GM18517 (cell line): ENCODE measurements at regions not wholly inside any gene's neighbourhood (a gene's known extent, or its start where the extent isn't known, plus 50 kb on each side); places are given as distances from the start of the nearest gene placed in this dataset.
"Not testable (repeated sequence)": the region's sequence is repeated elsewhere in the genome, so short reads cannot be mapped to it uniquely, and the experiment has no call there.

ENCODE experiments used
- ATAC-seq: cut with Tn5 transposase; IDR thresholded peaks from one replicate; pipeline ENCODE4 v1.9.1; 2021; ENCODE audit warnings: mild to moderate bottlenecking, moderate library complexity; ENCODE audit not compliant: unreplicated experiment

DNA sequence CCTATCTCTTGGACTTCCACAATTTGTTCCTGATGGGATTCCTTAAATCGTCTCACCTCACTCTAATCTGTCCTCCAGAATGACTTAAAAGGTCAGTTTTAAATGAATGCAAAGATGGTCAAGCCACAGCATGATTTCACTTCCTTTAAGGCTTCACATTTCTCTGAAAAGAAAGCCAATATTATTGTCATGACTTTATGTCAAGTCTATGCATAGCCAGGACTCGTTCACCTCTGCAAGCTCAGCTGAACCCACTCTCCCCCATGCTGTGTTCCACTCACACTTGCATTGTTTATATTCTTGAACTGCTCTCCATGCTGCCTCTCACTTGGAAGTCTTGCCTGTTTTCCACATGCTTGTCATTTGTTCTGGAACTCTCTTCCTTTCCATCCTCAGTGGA lies 298.4 kb upstream of the MMADHC start:
- no peak for ATAC-seq

DNA sequence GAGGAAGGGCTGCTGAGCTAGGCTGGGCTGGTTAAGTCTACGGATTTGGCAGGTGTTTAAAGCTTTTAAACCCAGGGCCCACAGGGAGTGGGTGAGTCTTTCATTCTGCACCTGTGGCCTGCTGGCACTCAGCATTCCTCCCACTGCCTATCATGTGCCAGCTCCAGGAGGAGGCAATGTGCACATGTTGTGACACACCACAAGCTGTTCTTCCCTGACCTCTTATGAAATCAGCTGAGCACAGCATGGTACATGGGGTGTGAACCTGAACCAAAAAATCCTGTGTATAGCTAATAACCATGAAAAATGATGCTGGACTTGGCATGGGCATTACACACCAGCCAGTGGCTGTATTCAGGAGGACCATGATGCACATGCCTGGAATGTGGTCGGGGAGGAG lies 297.9 kb upstream of the MMADHC start:
- ATAC-seq = no peak

DNA sequence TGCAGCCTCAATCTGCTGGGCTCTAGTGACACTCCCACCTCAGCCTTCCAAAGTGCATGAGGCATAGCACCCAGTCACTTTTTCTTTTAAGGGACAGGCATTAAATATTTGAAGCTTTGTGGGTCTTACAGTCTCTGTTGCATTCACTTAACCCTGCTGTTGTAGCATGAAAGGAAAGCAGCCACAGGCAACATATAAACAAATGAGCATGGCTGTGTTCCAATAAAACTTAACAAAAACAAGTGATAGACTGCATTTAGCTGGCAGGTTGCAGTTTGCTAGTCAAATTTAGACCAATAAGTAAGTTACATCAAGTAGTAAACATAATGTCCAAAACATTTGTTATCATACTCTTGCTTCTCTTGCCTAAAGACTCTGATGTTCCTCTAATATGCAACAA lies 297.3 kb upstream of the MMADHC start:
- no peak for ATAC-seq

DNA sequence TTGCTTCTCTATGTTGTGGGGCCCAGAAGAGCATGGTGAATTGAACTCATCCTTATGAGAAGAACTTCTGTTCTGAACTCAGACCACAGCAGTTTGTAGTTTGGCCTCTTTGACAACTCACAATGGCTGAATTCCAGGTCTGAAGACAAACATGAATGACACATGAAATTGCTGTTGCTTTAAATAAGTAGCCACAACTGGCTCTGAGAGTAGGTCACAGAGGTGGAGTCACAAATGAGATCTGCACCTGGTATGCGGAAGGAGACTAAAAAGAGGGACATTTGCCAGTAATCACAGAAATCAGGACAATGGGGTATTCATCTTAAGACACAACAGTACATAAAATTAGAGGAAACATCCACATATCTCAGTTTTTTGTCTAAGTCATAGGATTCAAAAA lies 290.3 kb upstream of the MMADHC start:
- no peak for ATAC-seq

DNA sequence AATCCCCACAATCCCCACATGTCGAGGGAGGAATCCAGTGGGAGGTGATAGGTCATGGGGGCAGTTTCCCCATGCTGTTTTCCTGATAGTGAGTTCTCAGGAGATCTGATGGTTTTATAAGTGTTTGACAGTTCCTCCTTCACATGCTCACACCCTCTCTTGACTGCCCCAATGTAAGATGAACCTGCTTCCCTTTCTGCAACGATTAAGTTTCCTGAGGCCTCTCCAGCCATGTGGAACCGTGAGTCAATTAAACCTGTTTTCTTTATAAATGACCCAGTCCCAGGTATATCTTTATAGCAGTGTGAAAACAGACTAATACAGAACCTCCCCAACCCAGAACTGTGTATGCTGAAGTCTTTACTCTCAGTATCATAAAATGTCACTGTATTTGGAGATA lies 289.5 kb upstream of the MMADHC start:
- no peak for ATAC-seq

DNA sequence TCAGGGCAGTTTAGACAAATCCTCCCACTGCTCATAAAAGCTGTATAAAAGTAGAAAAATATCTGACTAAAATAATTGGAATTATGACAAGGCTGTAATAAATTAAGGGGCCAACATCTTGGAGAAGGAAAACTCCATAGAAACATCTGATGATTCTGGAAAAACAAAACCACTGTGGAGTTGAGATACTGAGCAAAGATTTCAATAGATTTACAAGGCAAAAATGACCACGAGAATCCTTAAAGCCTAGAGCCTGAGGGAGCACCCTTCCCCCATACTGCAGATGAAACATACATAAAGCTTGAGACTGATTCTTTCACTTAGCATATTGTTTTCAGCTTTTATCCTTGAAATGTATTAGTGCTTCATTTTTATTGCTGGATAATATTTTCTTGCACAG lies 286.4 kb upstream of the MMADHC start:
- ATAC-seq = no peak

DNA sequence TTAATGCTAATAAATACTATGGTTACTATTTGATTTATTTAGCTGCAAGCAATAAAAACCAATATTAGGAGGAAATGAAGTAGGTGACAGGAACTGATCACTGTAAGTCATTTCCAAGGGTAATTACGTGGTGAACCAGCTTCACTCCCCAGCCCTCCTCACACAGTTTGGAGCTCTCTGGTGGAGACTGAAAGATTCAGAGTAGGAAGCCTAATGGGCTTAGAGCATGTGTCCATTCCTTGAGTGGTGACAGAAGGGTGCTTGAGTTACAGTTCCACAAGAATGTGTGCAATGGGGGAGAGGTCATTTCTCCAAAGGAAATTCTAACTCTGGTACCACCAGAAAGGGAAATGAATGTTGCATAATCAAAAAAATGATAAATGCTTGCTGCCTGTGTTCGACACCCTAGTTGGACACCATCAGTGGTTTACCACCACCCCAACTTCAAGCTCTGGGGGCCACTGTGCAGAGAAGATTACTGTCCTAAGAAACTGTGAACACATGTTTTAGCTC lies 285.1 kb upstream of the MMADHC start:
- ATAC-seq = no peak

DNA sequence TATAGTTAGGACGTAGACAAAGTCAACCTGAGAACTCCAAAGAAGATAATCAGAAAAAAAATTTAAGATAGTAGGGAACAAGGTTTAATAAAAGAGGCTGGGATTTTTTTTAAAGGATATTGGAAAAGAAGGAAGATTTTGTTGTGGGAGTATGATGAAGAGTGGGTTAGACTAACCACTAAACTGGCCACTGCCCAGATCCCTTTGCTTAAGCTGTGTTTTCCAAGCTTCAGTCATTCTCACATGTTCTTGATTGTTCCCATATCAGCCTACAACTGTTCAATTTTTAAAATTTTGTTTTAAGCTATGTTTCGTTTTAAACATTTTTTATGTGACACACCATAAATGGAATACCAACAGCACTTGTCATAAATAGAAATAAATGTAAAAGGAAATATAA lies 284.5 kb upstream of the MMADHC start:
- no peak for ATAC-seq

DNA sequence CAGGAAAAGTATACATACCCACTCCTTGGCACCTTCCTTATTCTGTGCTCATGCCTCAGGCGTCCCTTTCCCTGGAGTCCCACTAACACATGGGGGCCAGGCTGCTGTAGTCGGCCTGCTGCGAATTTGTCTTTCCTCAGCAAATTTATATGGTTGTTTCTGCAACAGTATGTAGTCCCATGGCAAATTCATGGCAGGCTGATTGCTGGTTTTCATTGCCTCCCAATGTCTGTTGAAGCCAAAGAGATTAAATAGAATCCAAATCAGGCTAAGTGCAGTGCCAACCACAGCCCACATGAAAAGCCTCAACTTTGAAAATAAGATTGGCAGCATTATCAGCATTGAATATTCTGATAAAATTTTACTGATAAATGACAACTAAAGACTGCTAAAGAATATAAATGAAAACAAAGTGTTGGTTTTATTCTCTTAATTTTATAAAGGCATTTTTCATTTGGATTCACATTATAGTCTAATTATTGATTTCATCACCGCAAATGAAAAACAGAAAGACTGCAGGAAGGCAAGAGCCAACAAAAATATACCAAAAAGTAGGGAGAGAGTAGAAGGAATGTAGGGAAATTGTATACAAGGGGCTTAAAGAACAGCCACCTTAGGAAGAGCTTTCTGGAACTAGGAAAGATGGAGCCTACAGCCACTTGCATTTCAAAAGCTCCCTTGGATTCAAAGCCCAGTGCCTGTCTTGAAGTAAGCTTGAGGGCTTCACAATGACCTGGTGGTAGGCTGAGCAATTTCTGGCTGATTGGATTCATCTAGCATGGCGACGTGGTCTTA lies 283.7 kb upstream of the MMADHC start:
- no peak for ATAC-seq

DNA sequence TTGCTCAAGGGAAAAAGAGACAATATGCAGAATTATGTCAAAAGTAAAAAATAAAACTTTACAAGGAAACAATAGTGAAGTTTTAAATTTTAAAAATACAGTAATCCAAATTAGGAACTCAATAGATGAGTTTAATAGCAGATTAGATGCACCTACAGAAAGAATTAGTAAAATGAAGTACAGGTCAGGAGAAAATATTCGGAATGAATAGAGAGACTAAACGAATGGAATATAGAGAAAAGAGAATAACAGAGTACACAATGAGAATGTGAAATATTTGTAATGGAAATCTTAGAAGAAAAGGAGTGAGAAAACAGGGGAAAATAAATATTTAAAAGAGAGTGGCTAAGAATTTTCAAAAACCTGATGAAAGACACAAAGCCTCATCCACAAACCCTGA lies 275.7 kb upstream of the MMADHC start:
- ATAC-seq = no peak

DNA sequence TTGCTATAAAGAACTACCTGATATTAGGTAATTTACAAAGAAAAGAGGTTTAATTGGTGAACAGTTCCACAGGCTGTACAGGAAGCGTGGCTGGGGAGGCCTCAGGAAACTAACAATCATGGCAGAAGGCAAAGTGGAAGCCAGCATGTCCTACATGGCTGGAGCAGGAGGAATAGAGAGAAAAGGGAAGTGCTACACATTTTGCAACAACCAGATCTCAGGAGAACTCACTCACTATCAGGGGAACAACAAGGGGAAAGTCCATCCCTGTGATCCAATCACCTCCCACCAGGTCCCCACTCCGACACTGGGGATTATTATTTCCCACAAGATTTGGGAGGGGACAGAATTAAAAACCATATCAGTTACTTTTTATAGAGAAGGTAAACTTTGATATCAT lies 273.5 kb upstream of the MMADHC start:
- ATAC-seq = no peak

DNA sequence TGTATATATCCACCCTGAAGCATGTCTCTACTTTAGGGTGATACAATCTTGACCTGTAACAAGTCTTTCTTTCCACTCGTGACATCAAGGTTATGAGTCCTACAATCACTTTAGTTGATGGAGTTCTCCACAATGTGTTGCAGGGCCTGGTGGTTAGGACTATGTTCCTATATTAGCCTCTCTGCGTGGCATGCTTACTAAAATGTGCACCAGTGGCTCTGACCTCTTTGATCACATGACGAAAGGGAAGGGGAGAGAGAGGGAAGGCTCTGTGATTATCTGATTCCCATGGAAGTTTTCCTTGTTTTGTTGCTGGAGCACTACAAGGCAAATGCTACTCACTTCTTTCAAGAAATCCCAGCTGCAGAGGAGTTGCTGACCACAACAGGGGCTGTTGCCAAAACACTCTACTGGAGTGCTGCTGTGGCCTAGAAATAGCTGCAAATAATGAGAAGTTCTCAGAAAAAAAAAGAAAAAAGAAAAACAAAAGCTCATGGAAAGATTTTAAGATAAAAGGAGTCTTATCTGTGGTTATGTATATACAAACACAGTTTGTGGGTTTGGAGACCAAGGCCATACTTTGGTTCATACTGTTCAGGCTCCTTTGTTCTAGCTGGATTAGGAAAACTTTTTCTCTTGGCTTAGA lies 272.8 kb upstream of the MMADHC start:
- ATAC-seq = no peak

DNA sequence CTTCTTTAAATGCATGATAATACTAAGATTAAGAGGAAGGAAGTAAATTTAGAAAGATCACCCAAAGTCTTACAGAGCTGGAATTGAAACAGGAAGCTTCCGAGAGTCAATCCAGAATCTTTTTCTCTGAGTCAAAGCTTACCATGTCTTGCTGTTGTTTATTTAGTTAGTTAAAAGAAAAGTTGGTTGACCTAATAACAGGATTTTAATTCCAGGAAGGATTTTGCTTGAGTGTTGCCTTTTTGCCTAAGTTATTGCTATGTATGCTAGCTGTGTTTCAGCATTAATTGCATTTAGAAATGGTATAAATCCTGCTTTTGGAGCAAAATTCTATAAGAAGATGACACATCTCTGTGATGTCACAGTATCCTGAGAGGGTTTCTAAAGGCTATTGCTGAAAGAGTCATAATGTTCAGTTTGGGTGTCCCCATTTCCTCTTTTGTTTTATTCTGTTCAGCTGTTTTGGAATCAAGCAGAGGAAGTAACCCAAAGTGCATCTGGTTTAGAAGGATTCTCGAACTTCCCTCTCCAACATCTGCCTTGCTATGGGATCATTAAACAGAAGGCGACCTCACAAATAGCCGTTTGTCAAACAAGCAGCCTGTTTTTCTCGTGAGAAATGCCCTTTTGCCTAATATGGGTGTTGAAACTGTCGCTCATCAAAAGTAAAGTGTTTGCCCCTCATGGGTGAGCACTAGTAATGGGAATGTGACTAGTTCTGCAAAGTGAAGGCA lies 271.5 kb upstream of the MMADHC start:
- ATAC-seq = no peak

DNA sequence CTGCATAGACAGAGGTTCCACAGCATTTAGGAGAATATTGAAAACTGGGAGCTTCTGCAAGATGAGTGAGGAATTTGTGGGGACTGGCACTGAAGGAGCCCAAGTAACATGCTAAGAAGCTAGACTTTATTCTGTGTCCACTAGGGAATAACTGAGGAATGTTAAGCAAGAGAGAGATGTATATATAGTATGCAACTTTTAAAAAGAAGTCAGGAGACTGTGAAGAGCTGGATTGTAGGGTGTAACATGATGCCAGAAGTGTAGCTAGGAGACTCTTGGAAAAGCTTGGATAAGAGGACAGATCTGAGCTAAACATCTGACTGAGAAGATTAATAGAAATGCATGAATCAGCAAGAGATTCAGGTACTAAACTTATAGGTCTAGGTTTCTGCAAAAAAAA lies 270.6 kb upstream of the MMADHC start:
- no peak for ATAC-seq

DNA sequence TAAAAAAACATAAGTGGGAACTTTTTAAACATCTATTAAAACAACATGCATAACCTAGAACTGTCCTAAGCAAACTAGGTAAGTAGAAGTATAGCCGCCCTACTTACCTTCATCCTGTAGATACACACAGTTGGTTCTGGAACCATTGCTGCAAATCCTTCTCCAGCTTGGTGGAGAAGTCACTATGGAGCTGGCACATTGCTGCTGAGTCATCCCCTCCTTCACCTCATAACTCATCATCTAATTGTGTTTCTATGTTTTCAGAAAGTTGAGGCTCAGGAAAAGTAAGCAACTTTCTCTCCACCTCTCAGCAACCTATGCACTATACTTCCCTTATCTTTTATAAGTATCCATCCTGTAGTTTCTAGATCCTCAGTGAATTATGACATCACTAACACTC lies 269.8 kb upstream of the MMADHC start:
- ATAC-seq = no peak

DNA sequence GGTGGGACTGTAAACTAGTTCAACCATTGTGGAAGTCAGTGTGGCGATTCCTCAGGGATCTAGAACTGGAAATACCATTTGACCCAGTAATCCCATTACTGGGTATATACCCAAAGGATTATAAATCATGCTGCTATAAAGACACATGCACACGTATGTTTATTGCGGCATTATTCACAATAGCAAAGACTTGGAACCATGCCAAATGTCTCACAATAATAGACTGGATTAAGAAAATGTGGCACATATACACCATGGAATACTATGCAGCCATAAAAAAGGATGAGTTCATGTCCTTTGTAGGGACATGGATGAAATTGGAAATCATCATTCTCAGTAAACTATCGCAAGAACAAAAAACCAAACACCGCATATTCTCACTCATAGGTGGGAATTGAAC lies 268.3 kb upstream of the MMADHC start:
- ATAC-seq = not testable (repeated sequence)

DNA sequence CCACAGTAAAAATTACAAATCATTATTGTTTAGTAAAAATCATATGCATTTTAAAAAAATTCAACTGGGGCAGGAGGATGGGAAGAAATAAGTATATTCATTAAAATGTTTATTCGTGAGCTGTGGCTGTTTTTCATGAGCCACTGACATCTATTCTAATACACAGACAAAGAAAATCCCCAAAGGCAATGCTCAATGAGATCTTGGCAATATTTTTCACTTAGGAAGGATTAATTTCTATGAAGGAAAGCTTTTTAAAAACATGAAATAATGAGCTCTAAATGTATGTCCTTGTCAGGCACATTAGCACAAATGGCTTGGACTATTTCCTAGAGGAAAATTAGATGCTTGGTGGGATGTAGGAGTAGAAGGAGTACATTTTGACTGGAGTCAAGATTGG lies 262.0 kb upstream of the MMADHC start:
- no peak for ATAC-seq

DNA sequence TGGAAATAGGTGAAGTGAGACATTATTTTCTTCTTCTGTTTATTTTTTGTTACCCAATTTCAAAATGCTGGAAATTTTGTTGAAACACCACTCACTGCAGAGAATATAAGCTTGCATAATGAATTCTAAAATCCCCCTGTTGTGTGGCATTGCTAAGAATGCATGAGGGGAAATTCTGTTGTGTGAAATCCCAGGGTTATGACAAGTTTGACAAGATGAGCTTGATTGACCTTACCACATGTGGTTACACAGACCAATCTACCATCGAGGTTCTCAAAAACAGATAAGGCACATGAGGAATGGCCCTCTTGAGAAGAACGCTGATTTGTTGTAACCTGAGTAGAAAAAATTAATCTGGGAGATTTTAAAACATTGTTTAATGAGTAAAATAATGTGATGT lies 261.6 kb upstream of the MMADHC start:
- no peak for ATAC-seq

DNA sequence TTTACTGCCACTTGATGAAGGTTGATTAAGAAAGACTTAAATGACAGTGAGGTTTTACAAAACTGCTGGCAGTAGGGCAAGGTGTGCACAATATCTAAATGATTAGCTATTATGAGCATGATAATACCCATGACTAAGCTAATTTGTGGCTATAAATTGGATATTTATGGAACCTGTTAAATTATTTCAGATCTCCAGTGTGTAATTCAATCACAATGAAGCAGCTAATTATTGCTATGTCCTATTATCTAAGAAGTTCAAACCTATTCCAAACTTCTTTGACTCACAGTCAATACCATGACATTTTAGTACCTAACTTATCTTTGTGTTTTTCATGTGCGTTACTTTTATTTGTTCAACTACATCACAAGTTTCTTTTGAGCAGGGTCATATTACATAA lies 253.8 kb upstream of the MMADHC start:
- ATAC-seq = no peak

DNA sequence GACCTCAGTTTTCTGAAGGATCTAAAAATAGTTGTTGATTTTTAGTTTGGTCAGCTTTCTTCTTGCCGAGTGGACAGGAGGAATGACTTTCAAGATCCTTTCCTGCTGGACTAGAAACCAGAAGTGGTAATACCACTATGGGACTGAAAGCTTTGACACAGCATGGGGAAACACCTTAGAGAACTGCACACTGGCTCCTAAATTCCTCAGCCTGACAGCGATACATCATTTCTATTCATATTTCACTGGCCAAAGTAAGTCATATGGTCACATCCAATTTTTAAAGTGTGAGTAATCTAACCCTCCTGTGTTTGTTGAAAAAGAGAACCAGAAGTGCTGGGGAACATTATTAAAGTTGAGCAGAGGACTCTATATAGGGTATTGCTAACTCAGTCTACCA lies 244.7 kb upstream of the MMADHC start:
- ATAC-seq = no peak

DNA sequence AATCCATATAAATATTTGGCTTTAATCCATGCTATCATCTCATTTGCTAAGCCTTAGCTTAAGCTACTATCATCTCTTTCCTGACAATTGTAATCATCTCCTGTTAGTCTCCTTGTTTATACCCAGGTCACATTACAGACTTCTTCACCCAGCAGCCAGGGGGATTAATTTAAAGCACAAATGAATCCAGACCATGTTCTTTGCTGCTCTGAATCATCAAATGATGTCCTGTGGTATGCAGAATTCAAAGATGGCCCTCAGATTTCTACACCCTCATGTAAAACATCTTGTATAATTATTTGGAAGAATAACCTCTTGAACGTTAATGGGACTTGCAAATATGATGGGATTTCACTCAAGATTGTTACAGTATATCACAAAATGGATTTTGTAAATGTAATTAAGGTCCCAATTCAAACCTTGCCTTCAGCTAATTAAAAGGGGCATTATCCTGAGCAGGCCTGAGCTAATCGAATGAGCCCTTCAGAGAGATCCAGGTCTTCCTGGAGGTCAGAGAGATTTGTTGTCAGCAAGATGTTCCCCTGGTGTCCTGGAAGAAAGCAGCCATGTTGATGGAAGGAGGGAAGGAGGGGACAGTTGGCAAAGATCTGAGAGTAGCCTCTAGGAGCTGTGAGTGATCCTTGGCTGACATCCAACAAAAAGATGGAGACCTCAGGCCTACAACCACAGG lies 241.1 kb upstream of the MMADHC start:
- ATAC-seq = no peak
